GM12878 (cell line): ENCODE measurements at regions not wholly inside any gene's neighbourhood (a gene's known extent, or its start where the extent isn't known, plus 50 kb on each side); places are given as distances from the start of the nearest gene placed in this dataset.

Experiments used
- ATAC-seq: fragments of 200-7000 bp; cut with Tn5 transposase; 3 replicates; pipeline ENCODE4 v1.9.1; 2020; ENCODE audit warnings: mild to moderate bottlenecking, moderate library complexity
- BruUV-seq: library from RNA; stranded (reverse); fragments of 400-500 nt; replicated peaks from 2 replicates; lab custom pipeline; 2021; lab: Mats Ljungman, UMichigan
- CTCF ChIA-PET: fragments of 300-600 bp; sonication (Branson Sonifier 250); formaldehyde crosslinking; extraction: SDS; loops from one replicate; lab custom pipeline; 2021; ENCODE audit warnings: inconsistent platforms; lab: Yijun Ruan, JAX
- POLR2A ChIA-PET: fragments of 350-600 bp; formaldehyde crosslinking; extraction: SDS; loops from one replicate; lab custom pipeline; 2021; ENCODE audit warnings: inconsistent platforms; lab: Charles Lee
- RAD21 ChIA-PET: fragments of 300-600 bp; sonication (Branson Sonifier 250); formaldehyde crosslinking; loops from one replicate; lab custom pipeline; 2023; ENCODE audit warnings: antibody characterized with exemption; ENCODE audit not compliant: unreplicated experiment; lab: Charles Lee
- SMC1A ChIA-PET: fragments of 300-600 bp; sonication (Branson Sonifier 250); formaldehyde crosslinking; loops from one replicate; lab custom pipeline; 2023; ENCODE audit not compliant: unreplicated experiment, uncharacterized antibody; lab: Charles Lee
- DNase-seq: peaks from one replicate; pipeline ENCODE4 v3.0.0-alpha.2; 2011; ENCODE audit warnings: low read depth, low spot score
- FAIRE-seq: peaks from 3 replicates; lab custom pipeline; 2011; peaks lifted over from hg19 to GRCh38; lab: Jason Lieb, UNC
- H2AFZ ChIP-seq: 2 replicates; pipeline ENCODE4 v1.6.0; 2011; ENCODE audit warnings: low read depth, low read length, control low read depth; ENCODE audit not compliant: control insufficient read depth
- H3K27ac ChIP-seq: 2 replicates; pipeline ENCODE4 v1.5.1; 2011; ENCODE audit warnings: control low read depth; ENCODE audit not compliant: control insufficient read depth, insufficient read depth
- H3K27me3 ChIP-seq, 2 experiments: replicated peaks in 1 of 2; 2 replicates each; pipeline versions ENCODE4 v1.6.0 to v1.6.1; 2011; ENCODE audit warnings: low read length in 1 of 2; ENCODE audit not compliant: control insufficient read depth in 2 of 2, insufficient read depth in 2 of 2
- H3K36me3 ChIP-seq, 2 experiments: 2 replicates each; pipeline ENCODE4 v1.5.1; 2011; ENCODE audit warnings: low read length in 1 of 2; ENCODE audit not compliant: control insufficient read depth in 2 of 2, insufficient read depth in 2 of 2
- H3K4me1 ChIP-seq: 2 replicates; pipeline ENCODE4 v1.6.1; 2011; ENCODE audit warnings: mild to moderate bottlenecking, low read length, moderate library complexity, mixed read lengths; ENCODE audit not compliant: control insufficient read depth, insufficient read depth
- H3K4me2 ChIP-seq: 2 replicates; pipeline ENCODE4 v1.6.0; 2011; ENCODE audit warnings: control low read depth; ENCODE audit not compliant: control insufficient read depth, insufficient read depth
- H3K4me3 ChIP-seq: fragments of 200-600 bp; sonication (generic); 2 replicates; pipeline ENCODE4 v1.5.1; 2016
- H3K79me2 ChIP-seq: 2 replicates; pipeline ENCODE4 v1.6.0; 2011; ENCODE audit warnings: low read length; ENCODE audit not compliant: control insufficient read depth, insufficient read depth
- H3K9ac ChIP-seq: 2 replicates; pipeline ENCODE4 v1.8.0; 2011; ENCODE audit warnings: low read length, control low read depth, mixed read lengths; ENCODE audit not compliant: control insufficient read depth, insufficient read depth
- H3K9me3 ChIP-seq: replicated peaks from 3 replicates; pipeline ENCODE4 v1.5.1; 2011; ENCODE audit warnings: mild to moderate bottlenecking, low read length; ENCODE audit not compliant: control insufficient read depth, insufficient read depth
- H4K20me1 ChIP-seq: 2 replicates; pipeline ENCODE4 v1.6.0; 2011; ENCODE audit not compliant: control insufficient read depth, insufficient read depth
- CEBPB ChIP-seq, 2 experiments: fragments of 150-350 bp in 1 of 2; IDR thresholded peaks; 2 replicates each; pipeline ENCODE4 v1.6.1; 2012 to 2014; ENCODE audit warnings: low read depth in 2 of 2, low read length in 2 of 2, borderline replicate concordance in 1 of 2, inconsistent platforms in 1 of 2
- CHD1 ChIP-seq: IDR thresholded peaks from 2 replicates; pipeline ENCODE4 v1.6.1; 2012; ENCODE audit warnings: low read depth, low read length, improper control_type of control experiment
- DPF2 ChIP-seq: fragments of 450-650 bp; IDR thresholded peaks from 2 replicates; pipeline ENCODE4 v1.6.1; 2017; ENCODE audit warnings: mild to moderate bottlenecking
- FOXM1 ChIP-seq: IDR thresholded peaks from 2 replicates; pipeline ENCODE4 v1.6.1; 2012; ENCODE audit warnings: low read depth, mild to moderate bottlenecking, inconsistent platforms, low read length, moderate library complexity
- KAT2A ChIP-seq: conservative IDR thresholded peaks from 2 replicates; pipeline ENCODE4 v1.6.1; 2011; ENCODE audit warnings: low read depth, low read length; ENCODE audit not compliant: control insufficient read depth
- KLF5 ChIP-seq: fragments of 450-650 bp; IDR thresholded peaks from 2 replicates; pipeline ENCODE4 v1.6.1; 2014; ENCODE audit warnings: mild to moderate bottlenecking; ENCODE audit not compliant: partially characterized antibody
- RAD51 ChIP-seq: fragments of 450-650 bp; IDR thresholded peaks from 2 replicates; pipeline ENCODE4 v1.6.1; 2016; ENCODE audit warnings: moderate library complexity, mild to moderate bottlenecking, inconsistent platforms
- TAF1 ChIP-seq: IDR thresholded peaks from 2 replicates; pipeline ENCODE4 v1.6.1; 2011; ENCODE audit warnings: mild to moderate bottlenecking, low read depth, low read length, borderline replicate concordance
- ZNF384 ChIP-seq: IDR thresholded peaks from 2 replicates; pipeline ENCODE4 v1.6.1; 2012; ENCODE audit warnings: low read depth, mild to moderate bottlenecking, low read length, improper control_type of control experiment, borderline replicate concordance
- WGBS: methylation state at CpG from one replicate; pipeline ENCODE4 v1.1.6; 2016; ENCODE audit warnings: low lambda C conversion rate; ENCODE audit not compliant: insufficient replicate concordance, insufficient coverage; ENCODE audit errors: missing lambda C conversion rate; 5-methylcytosine and 5-hydroxymethylcytosine counted together
- in situ Hi-C: fragments of 300-500 bp; cut with MboI; formaldehyde crosslinking; loops from 9 replicates; pipeline ENCODE4 v1.14.3; 2018; ENCODE audit warnings: mixed read lengths
- intact Hi-C: fragments of 100-400 bp; cut with micrococcal nuclease; formaldehyde crosslinking; loops from one replicate; pipeline ENCODE4 v1.14.2; 2022; ENCODE audit not compliant: unreplicated experiment

GRCh38 chr1:101311146-101311920 lies 74.5 kb downstream of the S1PR1 start:
- no TSS peak for BruUV-seq
- peak overlapping the region; percentile 93 for H3K27ac ChIP-seq
- SMC1A ChIA-PET: interaction anchor here (0.8 to 16.8 kb wide), 22 partner anchors 12 to 130 kb away, joined by 3 to 275 read pairs (median 26); no protein-coding TSS in a partner anchor
- H3K9ac ChIP-seq: no peak overlapping the region; the same call in 1 of the 2 replicates
- peaks cover 2% of the 10 kb centered on the region; the same call in 2 of the 3 replicates for H3K9me3 ChIP-seq
- H3K36me3 ChIP-seq: peaks cover 0 to 3% of the 10 kb centered on the region in 2 experiments; a peak in 1 of 4 replicates
- H3K79me2 ChIP-seq: peaks cover 22% of the 10 kb centered on the region
- H3K4me2 ChIP-seq: peak overlapping the region; percentile 90
- no peak for TF ChIP-seq FOXM1
- TF ChIP-seq CEBPB (IDR thresholded peaks at IDR 0.05; ENCODE audit: borderline replicate concordance in 1 of 2, low read depth in 2 of 2, low read length in 2 of 2): no peak
- TF ChIP-seq TAF1: no peak
- TF ChIP-seq KAT2A: no peak
- TF ChIP-seq ZNF384: no peak
- TF ChIP-seq KLF5: no peak
- TF ChIP-seq CHD1: no peak
- no peak for TF ChIP-seq RAD51
- no peak for TF ChIP-seq DPF2
- TF ChIP-seq, all 136 proteins: peak for 0
- RAD21 ChIA-PET: interaction anchor here (0.9 to 14.6 kb wide), 13 partner anchors 11 to 125 kb away, joined by 3 to 308 read pairs (median 35); no protein-coding TSS in a partner anchor
- FAIRE-seq: no peak
- Histone ChIP-seq H4K20me1 (no peaks in the 10 kb centered on the region), H3K27me3 (no peaks in the 10 kb centered on the region), H3K4me1 (peaks cover 57% of the 10 kb centered on the region), H2AFZ (no peak overlapping the region; the same call in 1 of the 2 replicates), H3K4me3 (0 out of 2 replicates have a peak overlapping the region, but pooled peaks have one; percentile 46)
- in situ Hi-C loops (loop anchor here (5.0 kb wide), 1 partner anchor 46 kb away; no protein-coding TSS in a partner anchor), intact Hi-C loops (no loop called here)
- DNase-seq: no peak
- 82% methylated on average over 4 of the region's 4 CpGs for WGBS
- POLR2A ChIA-PET: interaction anchor here (1.2 to 5.1 kb wide), 9 partner anchors 11 to 125 kb away, joined by 3 to 103 read pairs (median 9); no protein-coding TSS in a partner anchor
- CTCF ChIA-PET: interaction anchor here (0.9 to 12.4 kb wide), 15 partner anchors 11 to 132 kb away, joined by 3 to 228 read pairs (median 23); no protein-coding TSS in a partner anchor
- ATAC-seq: no peak
